ENCODE measurements at regions not wholly inside any gene's neighbourhood (a gene's known extent, or its start where the extent isn't known, plus 50 kb on each side); places are given as distances from the start of the nearest gene placed in this dataset.

DNA sequence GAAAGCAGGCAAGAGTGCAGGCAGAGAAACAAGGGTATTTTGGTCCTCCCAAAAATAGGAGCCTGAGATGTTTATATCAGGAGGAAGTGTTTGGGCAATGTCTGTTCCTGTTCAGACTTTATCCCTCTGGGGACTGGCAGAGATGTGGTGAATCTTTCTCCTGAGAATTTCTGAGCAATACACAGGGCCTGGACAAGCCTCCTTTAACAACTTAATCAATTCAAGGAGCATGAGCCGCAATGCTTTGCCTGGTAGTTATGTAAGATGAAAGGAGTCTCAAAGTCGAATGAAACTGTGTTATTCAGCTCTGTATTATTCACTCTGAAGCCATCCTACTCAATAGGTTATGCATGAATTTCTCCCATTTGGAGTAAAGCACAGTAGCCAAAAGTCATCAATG lies 365.6 kb downstream of the MAN2A1 start:
- H3K36me3 ChIP-seq, result no peaks in the 10 kb centered on the region
- H3K27ac ChIP-seq, result no peak overlapping the region
- DNase-seq (ENCODE audit: extremely low spot score in 2 of 2), result no peak
- TF ChIP-seq POLR2AphosphoS5 (IDR thresholded peaks at IDR 0.05; ENCODE audit: insufficient read depth in 1 of 2, low read depth in 1 of 2) (no peak), CTCF (IDR thresholded peaks at IDR 0.05) (no peak), POLR2A (IDR thresholded peaks at IDR 0.05) (no peak)
- H3K9me3 ChIP-seq, result no peaks in the 10 kb centered on the region
- H3K4me1 ChIP-seq, result no peaks in the 10 kb centered on the region
- no peaks in the 10 kb centered on the region for H3K27me3 ChIP-seq
- intact Hi-C loops (cut with DNase I), result no loop called here
- no peak overlapping the region for H3K4me3 ChIP-seq

DNA sequence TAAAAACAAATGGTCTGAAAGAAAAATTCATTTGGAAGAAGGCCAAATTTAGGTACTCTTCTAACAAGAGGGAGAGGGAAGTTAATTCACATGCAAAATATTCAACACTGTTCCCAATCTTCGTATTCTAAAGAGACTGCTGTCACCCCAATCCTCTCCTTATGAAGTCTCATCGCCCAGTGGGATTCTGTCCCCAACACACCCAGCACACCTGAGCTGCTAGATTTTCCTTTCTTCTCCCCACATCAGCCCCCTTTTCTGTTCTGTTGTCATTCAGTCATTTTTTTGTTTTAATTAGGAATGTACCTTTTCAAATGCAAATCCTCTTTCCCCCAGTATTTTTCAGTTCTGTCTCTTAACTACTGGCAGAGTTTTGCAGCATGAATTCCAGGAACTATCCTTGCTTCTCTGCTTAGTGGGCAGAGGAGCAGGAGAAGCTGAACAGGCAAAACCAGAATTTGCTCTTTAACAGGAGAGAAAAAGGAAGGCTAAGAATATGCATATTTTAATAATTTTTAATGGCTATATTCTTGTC lies 366.9 kb downstream of the MAN2A1 start:
- H3K9me3 ChIP-seq, result no peaks in the 10 kb centered on the region
- H3K4me1 ChIP-seq, result no peaks in the 10 kb centered on the region
- TF ChIP-seq POLR2A (IDR thresholded peaks at IDR 0.05) (no peak), CTCF (IDR thresholded peaks at IDR 0.05) (no peak), POLR2AphosphoS5 (IDR thresholded peaks at IDR 0.05; ENCODE audit: insufficient read depth in 1 of 2, low read depth in 1 of 2) (no peak)
- no peak overlapping the region for H3K4me3 ChIP-seq
- intact Hi-C loops (cut with DNase I), result no loop called here
- H3K27me3 ChIP-seq, result no peaks in the 10 kb centered on the region
- DNase-seq (ENCODE audit: extremely low spot score in 2 of 2), result no peak
- no peak overlapping the region for H3K27ac ChIP-seq
- no peaks in the 10 kb centered on the region for H3K36me3 ChIP-seq

GRCh38 chr5:110058175-110058574 lies 368.4 kb downstream of the MAN2A1 start:
- no peak for DNase-seq (ENCODE audit: extremely low spot score in 2 of 2)
- TF ChIP-seq POLR2AphosphoS5 (IDR thresholded peaks at IDR 0.05; ENCODE audit: insufficient read depth in 1 of 2, low read depth in 1 of 2) (no peak), POLR2A (IDR thresholded peaks at IDR 0.05) (no peak), CTCF (IDR thresholded peaks at IDR 0.05) (no peak)
- Histone ChIP-seq H3K4me1 (no peaks in the 10 kb centered on the region), H3K4me3 (no peak overlapping the region), H3K27me3 (no peaks in the 10 kb centered on the region), H3K27ac (no peak overlapping the region), H3K36me3 (no peaks in the 10 kb centered on the region), H3K9me3 (no peaks in the 10 kb centered on the region)
- intact Hi-C loops (cut with DNase I), result no loop called here

DNA sequence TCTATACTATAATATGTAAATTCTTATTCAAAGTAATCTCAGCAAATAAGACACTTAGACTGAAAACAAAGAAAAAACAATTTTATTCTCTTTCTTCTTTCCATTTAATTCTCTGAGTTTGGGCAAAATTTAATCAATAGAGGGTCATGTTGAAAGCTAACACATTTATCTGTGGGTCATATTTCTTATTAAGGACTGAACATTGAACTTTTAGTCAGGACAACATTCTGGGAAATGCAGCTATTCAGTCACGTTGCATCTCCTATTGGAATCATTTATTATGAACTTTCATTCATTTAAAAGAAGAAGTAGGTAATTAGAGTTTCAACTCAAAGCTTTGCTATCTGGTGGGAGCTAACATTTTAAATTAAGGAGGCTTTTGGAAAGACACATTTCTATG lies 372.5 kb downstream of the MAN2A1 start:
- DNase-seq (ENCODE audit: extremely low spot score in 2 of 2), result no peak
- TF ChIP-seq POLR2AphosphoS5 (IDR thresholded peaks at IDR 0.05; ENCODE audit: insufficient read depth in 1 of 2, low read depth in 1 of 2) (no peak), POLR2A (IDR thresholded peaks at IDR 0.05) (no peak), CTCF (IDR thresholded peaks at IDR 0.05) (no peak)
- no peaks in the 10 kb centered on the region for H3K36me3 ChIP-seq
- no peaks in the 10 kb centered on the region for H3K4me1 ChIP-seq
- H3K27ac ChIP-seq, result no peak overlapping the region
- H3K4me3 ChIP-seq, result no peak overlapping the region
- no peaks in the 10 kb centered on the region for H3K9me3 ChIP-seq
- no peaks in the 10 kb centered on the region for H3K27me3 ChIP-seq
- intact Hi-C loops (cut with DNase I), result no loop called here

DNA sequence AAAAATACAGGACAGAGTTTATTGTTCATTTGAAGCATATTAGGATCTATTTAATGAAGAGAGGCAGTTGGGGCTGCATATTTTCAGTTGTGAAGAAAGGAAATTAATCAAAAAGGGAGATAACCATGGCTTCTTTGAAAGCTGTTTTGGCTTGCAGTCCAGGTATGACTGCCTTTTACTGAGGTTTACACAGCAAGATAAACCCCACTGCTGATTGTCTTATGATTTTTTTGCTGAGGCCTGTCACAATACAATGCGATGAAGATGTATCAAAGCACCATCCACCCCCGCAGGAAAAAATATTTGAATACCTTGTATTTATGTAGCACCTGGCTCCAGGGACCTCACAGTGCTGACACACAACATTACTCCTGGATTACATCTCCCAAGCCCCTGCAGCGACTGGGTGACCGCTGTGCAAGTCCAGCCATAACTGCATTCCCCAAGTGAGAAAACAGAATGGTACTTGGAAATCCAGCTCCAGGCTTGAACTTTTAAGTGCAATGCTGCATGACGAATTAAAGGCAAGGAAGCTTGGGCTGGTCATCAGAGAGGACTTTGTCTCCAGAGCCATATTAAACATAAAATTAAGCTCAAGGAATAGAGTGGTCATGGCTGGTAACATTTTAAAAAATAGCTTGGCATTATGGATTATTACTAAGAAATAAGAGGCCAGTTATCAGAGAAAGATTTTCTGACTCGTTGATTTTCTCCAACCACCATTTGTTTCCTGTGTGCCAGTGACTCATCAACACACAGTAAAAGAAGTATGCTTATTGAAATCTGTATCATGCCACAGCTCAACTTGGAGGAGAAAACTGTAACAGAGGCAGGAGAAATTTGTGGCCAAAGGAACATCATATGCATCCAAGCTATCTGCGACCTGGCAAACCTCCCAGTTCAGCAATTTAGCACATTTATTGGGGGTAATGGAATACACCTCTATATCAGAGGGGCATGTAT lies 374.2 kb downstream of the MAN2A1 start:
- H3K27ac ChIP-seq, result no peak overlapping the region
- H3K4me1 ChIP-seq, result no peaks in the 10 kb centered on the region
- H3K4me3 ChIP-seq, result no peak overlapping the region
- no peaks in the 10 kb centered on the region for H3K9me3 ChIP-seq
- no peak for TF ChIP-seq POLR2AphosphoS5 (IDR thresholded peaks at IDR 0.05; ENCODE audit: insufficient read depth in 1 of 2, low read depth in 1 of 2)
- TF ChIP-seq POLR2A (IDR thresholded peaks at IDR 0.05), result no peak
- intact Hi-C loops (cut with DNase I), result no loop called here
- no peak for DNase-seq (ENCODE audit: extremely low spot score in 2 of 2)
- no peaks in the 10 kb centered on the region for H3K36me3 ChIP-seq
- no peaks in the 10 kb centered on the region for H3K27me3 ChIP-seq
